GM20000 (cell line): ENCODE measurements at regions not wholly inside any gene's neighbourhood (a gene's known extent, or its start where the extent isn't known, plus 50 kb on each side); places are given as distances from the start of the nearest gene placed in this dataset.

Experiments used
- DNase-seq: peaks from one replicate; pipeline ENCODE4 v3.0.0; 2012; ENCODE audit warnings: low spot score
- CTCF ChIP-seq: IDR thresholded peaks from 2 replicates; pipeline ENCODE4 v1.5.1; 2012; ENCODE audit warnings: mild to moderate bottlenecking, control low read depth; ENCODE audit errors: extremely low read depth, missing control alignments

GRCh38 chr4:34791209-34791608 lies 1453.1 kb downstream of the ARAP2 start:
- no peak for TF ChIP-seq CTCF
- no peak for DNase-seq

- no peak for DNase-seq
- no peak for TF ChIP-seq CTCF
These were observed 1443.4 kb downstream of the ARAP2 start for GRCh38 chr4:34800953-34801352.

DNA sequence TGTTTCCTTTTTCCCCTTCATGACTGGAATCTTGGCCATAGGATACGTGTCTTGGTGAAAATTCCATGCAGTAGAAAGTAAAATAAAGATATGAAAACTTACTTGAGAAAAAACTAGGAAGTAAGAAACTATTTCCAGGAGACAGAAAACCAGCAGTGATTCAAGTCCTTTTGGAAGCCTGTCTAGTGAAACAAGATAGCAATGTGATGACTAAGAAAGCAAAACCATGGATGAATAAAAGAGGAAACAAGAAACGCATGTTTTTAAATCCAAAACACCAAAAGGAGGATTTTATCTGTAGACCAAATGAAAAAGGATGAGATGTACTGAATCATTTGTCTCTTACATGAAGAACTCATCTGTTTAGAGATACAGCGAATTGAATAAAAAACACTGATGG lies 1430.0 kb downstream of the ARAP2 start:
- no peak for DNase-seq
- no peak for TF ChIP-seq CTCF

DNA sequence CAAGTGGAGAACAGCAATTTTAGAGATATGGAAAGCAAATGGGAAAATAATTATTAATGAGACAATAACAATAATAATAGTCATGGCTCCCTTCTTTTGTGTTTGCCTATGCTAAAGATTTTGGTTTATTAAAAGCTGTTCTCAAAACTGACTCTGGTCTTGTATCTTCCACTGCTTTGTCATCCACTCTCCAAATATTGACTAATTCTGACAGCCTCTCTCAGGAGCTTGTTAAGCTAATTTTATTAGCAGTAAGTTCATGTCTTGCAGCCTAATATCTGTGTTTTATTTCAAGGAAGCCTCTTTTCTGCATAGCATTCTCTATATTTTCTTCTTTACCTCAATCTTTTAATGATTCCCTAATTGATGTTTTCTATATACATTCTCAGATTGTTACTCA lies 1419.8 kb downstream of the ARAP2 start:
- DNase-seq: no peak
- no peak for TF ChIP-seq CTCF

DNA sequence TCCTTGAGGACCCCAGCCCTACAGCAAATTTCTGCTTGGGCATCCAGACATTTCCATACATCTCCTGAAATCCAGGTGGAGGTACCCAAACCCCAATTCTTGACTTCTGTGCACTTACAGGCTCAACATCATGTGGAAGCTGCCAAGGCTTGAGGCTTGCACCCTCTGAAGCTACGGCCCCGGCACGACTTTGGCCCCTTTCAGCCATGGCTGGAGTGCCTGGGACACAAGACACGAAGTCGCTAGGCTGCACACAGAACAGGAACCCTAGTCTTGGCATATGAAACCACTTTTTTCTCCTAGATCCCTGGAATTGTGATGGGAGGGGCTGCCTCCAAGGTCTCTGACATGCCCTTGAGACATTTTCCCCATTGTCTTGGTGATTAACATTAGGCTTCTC lies 1417.7 kb downstream of the ARAP2 start:
- TF ChIP-seq CTCF: no peak

GRCh38 chr4:34845926-34846325 lies 1398.4 kb downstream of the ARAP2 start:
- no peak for DNase-seq
- no peak for TF ChIP-seq CTCF

More for the DNA sequence above, 1417.7 kb downstream of the ARAP2 start:
- no peak for DNase-seq

DNA sequence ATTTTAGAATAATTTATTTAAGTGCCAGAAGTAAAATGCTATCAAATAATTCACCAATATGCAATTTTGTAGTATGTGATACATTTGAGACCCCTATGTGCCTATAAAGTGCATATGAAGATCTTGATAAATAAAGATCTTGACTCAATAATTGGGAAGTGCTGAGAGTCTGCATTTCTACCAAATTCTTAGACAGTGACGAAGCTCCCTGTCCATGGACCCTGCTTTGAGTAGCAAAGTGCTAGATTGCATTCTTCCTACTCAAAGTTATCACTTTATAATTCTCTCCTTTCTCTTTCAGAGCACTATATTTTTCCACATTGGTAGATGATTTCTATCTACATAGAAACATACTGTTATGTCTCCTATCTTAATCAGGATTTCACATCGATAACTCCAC lies 1393.9 kb downstream of the ARAP2 start:
- no peak for TF ChIP-seq CTCF
- no peak for DNase-seq
